Fibroblast of lung (primary cell): ENCODE measurements at regions not wholly inside any gene's neighbourhood (a gene's known extent, or its start where the extent isn't known, plus 50 kb on each side); places are given as distances from the start of the nearest gene placed in this dataset.

ENCODE experiments used
- DNase-seq, 2 donors: peaks; one replicate each; pipeline versions ENCODE4 v3.0.0 to v3.0.0-alpha.2; 2010; ENCODE audit warnings: low read depth in 2 of 2
- H2AFZ ChIP-seq: 2 replicates; pipeline ENCODE4 v1.5.1; 2012; ENCODE audit warnings: low read length, control low read depth, inconsistent platforms
- H3K27ac ChIP-seq: 2 replicates; pipeline ENCODE4 v1.5.1; 2011; ENCODE audit warnings: low read length, control low read depth; ENCODE audit not compliant: insufficient read depth
- H3K27me3 ChIP-seq: 2 replicates; pipeline ENCODE4 v1.5.1; 2011; ENCODE audit warnings: mild to moderate bottlenecking, low read length; ENCODE audit not compliant: control insufficient read depth, insufficient read depth
- H3K36me3 ChIP-seq: 2 replicates; pipeline ENCODE4 v1.5.1; 2011; ENCODE audit warnings: low read length; ENCODE audit not compliant: control insufficient read depth, insufficient read depth
- H3K4me1 ChIP-seq: 2 replicates; pipeline ENCODE4 v1.5.1; 2011; ENCODE audit warnings: low read length; ENCODE audit not compliant: control insufficient read depth, insufficient read depth; ENCODE audit errors: extremely low read depth
- H3K4me2 ChIP-seq: 2 replicates; pipeline ENCODE4 v1.5.1; 2011; ENCODE audit warnings: low read length, control low read depth; ENCODE audit not compliant: insufficient read depth; ENCODE audit errors: extremely low read depth
- H3K4me3 ChIP-seq, 4 experiments: fragments of 200-600 bp in 1 of 4; sonication (generic) in 1 of 4; replicated peaks in 1 of 4; 2 replicates each; pipeline ENCODE4 v1.5.1; 2011 to 2016; ENCODE audit warnings: low read length in 4 of 4, low read depth in 3 of 4, mild to moderate bottlenecking in 3 of 4, control low read depth in 2 of 4, inconsistent platforms in 1 of 4, mixed read lengths in 1 of 4; ENCODE audit not compliant: insufficient read depth in 1 of 4; ENCODE audit errors: control extremely low read depth in 1 of 4
- H3K79me2 ChIP-seq: 2 replicates; pipeline ENCODE4 v1.5.1; 2012; ENCODE audit warnings: mild to moderate bottlenecking, low read length, inconsistent platforms; ENCODE audit not compliant: control insufficient read depth, insufficient read depth
- H3K9ac ChIP-seq: 2 replicates; pipeline ENCODE4 v1.5.1; 2011; ENCODE audit warnings: mild to moderate bottlenecking, low read length, control low read depth; ENCODE audit not compliant: insufficient read depth
- H3K9me3 ChIP-seq: 2 replicates; pipeline ENCODE4 v1.5.1; 2012; ENCODE audit warnings: low read depth, low read length; ENCODE audit not compliant: control insufficient read depth, insufficient read depth
- H4K20me1 ChIP-seq: 2 replicates; pipeline ENCODE4 v1.5.1; 2011; ENCODE audit warnings: low read length; ENCODE audit not compliant: control insufficient read depth, insufficient read depth; ENCODE audit errors: extremely low read depth
- CTCF ChIP-seq, 2 donors: IDR thresholded peaks in 1 of 2; conservative IDR thresholded peaks in 1 of 2; 1 replicate in 1 of 2; 2 replicates in 1 of 2; pipeline ENCODE4 v1.5.1; 2011 to 2012; ENCODE audit warnings: low read length in 2 of 2, control low read depth in 1 of 2, inconsistent platforms in 1 of 2, low read depth in 1 of 2, mild to moderate bottlenecking in 1 of 2
- EZH2 ChIP-seq: IDR thresholded peaks from 2 replicates; pipeline ENCODE4 v1.5.1; 2012; ENCODE audit warnings: low read length, control low read depth, mild to moderate bottlenecking; ENCODE audit errors: missing control alignments

DNA sequence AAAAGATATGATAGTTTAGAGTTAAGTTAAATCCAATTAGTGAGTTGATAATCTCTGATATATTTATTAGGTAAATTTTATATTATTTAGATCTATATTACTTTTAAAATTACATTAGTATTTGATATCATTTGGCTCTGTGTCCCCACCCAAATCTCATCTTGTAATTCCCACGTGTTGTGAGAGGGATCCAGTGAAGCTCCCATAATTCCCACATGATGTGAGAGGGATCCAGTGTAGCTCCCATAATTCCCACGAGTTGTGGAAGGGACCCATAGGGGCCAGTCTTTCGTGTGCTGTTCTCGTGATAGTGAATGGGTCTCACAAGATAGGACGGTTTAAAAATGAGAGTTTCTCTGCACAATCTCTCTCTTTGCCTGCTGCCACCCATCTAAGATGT, 1183.6 kb downstream of the NSUN3 start:
- Histone ChIP-seq H3K27ac (no peak overlapping the region), H3K4me2 (no peak overlapping the region), H4K20me1 (no peaks in the 10 kb centered on the region), H3K27me3 (no peaks in the 10 kb centered on the region), H3K9ac (no peak overlapping the region), H3K4me3 (no peak overlapping the region), H3K4me1 (no peaks in the 10 kb centered on the region), H3K79me2 (no peaks in the 10 kb centered on the region), H3K36me3 (no peaks in the 10 kb centered on the region), H3K9me3 (no peaks in the 10 kb centered on the region), H2AFZ (no peak overlapping the region)
- TF ChIP-seq EZH2: no peak
- TF ChIP-seq CTCF (conservative IDR thresholded peaks at IDR 0.05 in 1 of 2, IDR thresholded peaks at IDR 0.05 in 1 of 2; ENCODE audit: low read depth in 1 of 2, low read length in 2 of 2): no peak
- DNase-seq: no peak

GRCh38 chr3:95254061-95254460, 1191.2 kb downstream of the NSUN3 start:
- Histone ChIP-seq H3K27ac (no peak overlapping the region), H3K9me3 (no peaks in the 10 kb centered on the region), H2AFZ (no peak overlapping the region), H4K20me1 (no peaks in the 10 kb centered on the region), H3K4me2 (no peak overlapping the region), H3K36me3 (no peaks in the 10 kb centered on the region), H3K79me2 (no peaks in the 10 kb centered on the region), H3K9ac (no peak overlapping the region), H3K4me3 (no peak overlapping the region), H3K27me3 (no peaks in the 10 kb centered on the region), H3K4me1 (no peaks in the 10 kb centered on the region)
- DNase-seq: no peak
- TF ChIP-seq CTCF (conservative IDR thresholded peaks at IDR 0.05 in 1 of 2, IDR thresholded peaks at IDR 0.05 in 1 of 2; ENCODE audit: low read depth in 1 of 2, low read length in 2 of 2): no peak
- no peak for TF ChIP-seq EZH2

DNA sequence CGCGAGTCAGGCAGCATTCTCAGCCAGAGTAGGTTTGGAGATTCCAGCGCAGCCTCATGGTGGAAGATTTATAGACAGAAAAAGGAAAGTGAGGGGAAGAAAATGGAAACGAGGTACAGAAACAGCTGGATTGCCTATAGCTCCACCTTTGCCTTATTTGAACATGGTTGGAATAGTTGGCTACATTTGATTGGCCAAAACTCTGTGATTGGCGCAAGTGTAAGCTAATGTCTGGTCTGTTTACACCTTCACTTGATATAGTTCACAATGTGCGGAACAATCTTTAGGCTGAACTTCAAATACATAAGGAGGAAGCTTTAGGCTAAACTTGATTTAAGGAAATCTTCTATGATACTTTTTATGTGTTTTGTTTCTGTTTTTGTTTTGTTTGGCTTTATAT, 1191.9 kb downstream of the NSUN3 start:
- Histone ChIP-seq H3K27me3 (no peaks in the 10 kb centered on the region), H2AFZ (no peak overlapping the region), H3K4me1 (no peaks in the 10 kb centered on the region), H4K20me1 (no peaks in the 10 kb centered on the region), H3K9me3 (no peaks in the 10 kb centered on the region), H3K79me2 (no peaks in the 10 kb centered on the region), H3K36me3 (no peaks in the 10 kb centered on the region), H3K9ac (no peak overlapping the region), H3K4me2 (no peak overlapping the region), H3K4me3 (no peak overlapping the region), H3K27ac (no peak overlapping the region)
- TF ChIP-seq CTCF (conservative IDR thresholded peaks at IDR 0.05 in 1 of 2, IDR thresholded peaks at IDR 0.05 in 1 of 2; ENCODE audit: low read depth in 1 of 2, low read length in 2 of 2): no peak
- no peak for TF ChIP-seq EZH2
- no peak for DNase-seq
